ENCODE measurements at regions not wholly inside any gene's neighbourhood (a gene's known extent, or its start where the extent isn't known, plus 50 kb on each side); places are given as distances from the start of the nearest gene placed in this dataset.

DNA sequence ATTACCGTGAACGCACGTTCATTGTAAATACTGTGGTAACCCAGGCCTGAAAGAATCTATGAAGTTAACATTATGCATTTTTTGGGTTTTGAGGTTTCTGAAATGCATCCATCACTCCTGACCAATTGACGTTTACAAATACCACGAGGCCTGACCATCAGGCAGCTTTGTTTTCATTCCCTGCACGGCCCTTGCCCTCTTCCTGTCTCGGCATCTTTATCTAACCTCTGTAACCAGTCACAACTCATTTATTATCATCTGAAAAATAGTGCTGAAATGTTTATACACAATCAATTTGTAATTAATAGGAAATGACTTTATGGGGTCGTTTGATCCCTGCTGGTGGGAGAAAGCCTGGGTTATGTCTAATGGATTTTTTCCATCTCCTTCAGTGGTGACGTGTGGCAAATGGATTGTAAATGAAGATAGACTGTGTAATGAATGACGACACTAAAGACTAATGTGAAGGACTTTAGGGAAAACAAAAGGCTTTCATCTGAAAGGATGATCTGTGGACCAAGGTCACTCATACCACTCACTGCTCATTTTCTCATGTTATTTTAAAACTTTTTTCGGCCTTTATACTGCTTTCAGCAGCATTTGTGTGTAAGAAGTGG lies 102.7 kb upstream of the SORBS2 start (continued):
- TF ChIP-seq TCF7L2 (IDR thresholded peaks at IDR 0.05; ENCODE audit: borderline replicate concordance, low read depth, low read length) (peak; percentile 99), OSR2 (tag by site-specific recombination; IDR thresholded peaks at IDR 0.05) (peak; percentile 96), PRDM6 (tag by site-specific recombination; IDR thresholded peaks at IDR 0.05) (peak; percentile 81), ZNF510 (tag by site-specific recombination; IDR thresholded peaks at IDR 0.05; ENCODE audit: insufficient replicate concordance) (no peak), ZNF140 (tag by site-specific recombination; IDR thresholded peaks at IDR 0.05) (no peak), ZIC2 (tag by site-specific recombination; IDR thresholded peaks at IDR 0.05) (peak; percentile 57), REPIN1 (tag by site-specific recombination; IDR thresholded peaks at IDR 0.05; ENCODE audit: low read depth) (no peak), ZNF555 (tag by site-specific recombination; conservative IDR thresholded peaks at IDR 0.05) (no peak), PRDM2 (tag by site-specific recombination; IDR thresholded peaks at IDR 0.05; ENCODE audit: borderline replicate concordance) (no peak), ZNF549 (tag by site-specific recombination; IDR thresholded peaks at IDR 0.05) (no peak), ZBTB48 (tag by site-specific recombination; IDR thresholded peaks at IDR 0.05) (no peak), ZNF366 (tag by site-specific recombination; conservative IDR thresholded peaks at IDR 0.05) (peak; percentile 90), ZNF514 (tag by site-specific recombination; IDR thresholded peaks at IDR 0.05) (no peak), ZNF416 (tag by site-specific recombination; IDR thresholded peaks at IDR 0.05) (no peak), ZFP69B (tag by site-specific recombination; IDR thresholded peaks at IDR 0.05) (peak; percentile 58; the same call in 1 of the 2 replicates), ZNF768 (tag by site-specific recombination; IDR thresholded peaks at IDR 0.05) (no peak), SP2 (tag by site-specific recombination; IDR thresholded peaks at IDR 0.05) (peak; percentile 55), ZNF16 (tag by site-specific recombination; IDR thresholded peaks at IDR 0.05; ENCODE audit: low read depth) (no peak), ZNF433 (tag by site-specific recombination; IDR thresholded peaks at IDR 0.05; ENCODE audit: low read depth) (no peak), ZSCAN30 (tag by site-specific recombination; IDR thresholded peaks at IDR 0.05) (peak; percentile 62), KLF9 (tag by site-specific recombination; IDR thresholded peaks at IDR 0.05; ENCODE audit: low read depth) (peak; percentile 24; the same call in 1 of the 2 replicates), ZNF335 (tag by site-specific recombination; conservative IDR thresholded peaks at IDR 0.05) (no peak)
- TF ChIP-seq, protein P1, sequence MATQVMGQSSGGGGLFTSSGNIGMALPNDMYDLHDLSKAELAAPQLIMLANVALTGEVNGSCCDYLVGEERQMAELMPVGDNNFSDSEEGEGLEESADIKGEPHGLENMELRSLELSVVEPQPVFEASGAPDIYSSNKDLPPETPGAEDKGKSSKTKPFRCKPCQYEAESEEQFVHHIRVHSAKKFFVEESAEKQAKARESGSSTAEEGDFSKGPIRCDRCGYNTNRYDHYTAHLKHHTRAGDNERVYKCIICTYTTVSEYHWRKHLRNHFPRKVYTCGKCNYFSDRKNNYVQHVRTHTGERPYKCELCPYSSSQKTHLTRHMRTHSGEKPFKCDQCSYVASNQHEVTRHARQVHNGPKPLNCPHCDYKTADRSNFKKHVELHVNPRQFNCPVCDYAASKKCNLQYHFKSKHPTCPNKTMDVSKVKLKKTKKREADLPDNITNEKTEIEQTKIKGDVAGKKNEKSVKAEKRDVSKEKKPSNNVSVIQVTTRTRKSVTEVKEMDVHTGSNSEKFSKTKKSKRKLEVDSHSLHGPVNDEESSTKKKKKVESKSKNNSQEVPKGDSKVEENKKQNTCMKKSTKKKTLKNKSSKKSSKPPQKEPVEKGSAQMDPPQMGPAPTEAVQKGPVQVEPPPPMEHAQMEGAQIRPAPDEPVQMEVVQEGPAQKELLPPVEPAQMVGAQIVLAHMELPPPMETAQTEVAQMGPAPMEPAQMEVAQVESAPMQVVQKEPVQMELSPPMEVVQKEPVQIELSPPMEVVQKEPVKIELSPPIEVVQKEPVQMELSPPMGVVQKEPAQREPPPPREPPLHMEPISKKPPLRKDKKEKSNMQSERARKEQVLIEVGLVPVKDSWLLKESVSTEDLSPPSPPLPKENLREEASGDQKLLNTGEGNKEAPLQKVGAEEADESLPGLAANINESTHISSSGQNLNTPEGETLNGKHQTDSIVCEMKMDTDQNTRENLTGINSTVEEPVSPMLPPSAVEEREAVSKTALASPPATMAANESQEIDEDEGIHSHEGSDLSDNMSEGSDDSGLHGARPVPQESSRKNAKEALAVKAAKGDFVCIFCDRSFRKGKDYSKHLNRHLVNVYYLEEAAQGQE (tag by site-specific recombination; IDR thresholded peaks at IDR 0.05): no peak
- TF ChIP-seq, protein P2, sequence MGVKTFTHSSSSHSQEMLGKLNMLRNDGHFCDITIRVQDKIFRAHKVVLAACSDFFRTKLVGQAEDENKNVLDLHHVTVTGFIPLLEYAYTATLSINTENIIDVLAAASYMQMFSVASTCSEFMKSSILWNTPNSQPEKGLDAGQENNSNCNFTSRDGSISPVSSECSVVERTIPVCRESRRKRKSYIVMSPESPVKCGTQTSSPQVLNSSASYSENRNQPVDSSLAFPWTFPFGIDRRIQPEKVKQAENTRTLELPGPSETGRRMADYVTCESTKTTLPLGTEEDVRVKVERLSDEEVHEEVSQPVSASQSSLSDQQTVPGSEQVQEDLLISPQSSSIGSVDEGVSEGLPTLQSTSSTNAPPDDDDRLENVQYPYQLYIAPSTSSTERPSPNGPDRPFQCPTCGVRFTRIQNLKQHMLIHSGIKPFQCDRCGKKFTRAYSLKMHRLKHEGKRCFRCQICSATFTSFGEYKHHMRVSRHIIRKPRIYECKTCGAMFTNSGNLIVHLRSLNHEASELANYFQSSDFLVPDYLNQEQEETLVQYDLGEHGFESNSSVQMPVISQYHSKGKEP (tag by site-specific recombination; IDR thresholded peaks at IDR 0.05): peak; percentile 87
- TF ChIP-seq, protein P3, sequence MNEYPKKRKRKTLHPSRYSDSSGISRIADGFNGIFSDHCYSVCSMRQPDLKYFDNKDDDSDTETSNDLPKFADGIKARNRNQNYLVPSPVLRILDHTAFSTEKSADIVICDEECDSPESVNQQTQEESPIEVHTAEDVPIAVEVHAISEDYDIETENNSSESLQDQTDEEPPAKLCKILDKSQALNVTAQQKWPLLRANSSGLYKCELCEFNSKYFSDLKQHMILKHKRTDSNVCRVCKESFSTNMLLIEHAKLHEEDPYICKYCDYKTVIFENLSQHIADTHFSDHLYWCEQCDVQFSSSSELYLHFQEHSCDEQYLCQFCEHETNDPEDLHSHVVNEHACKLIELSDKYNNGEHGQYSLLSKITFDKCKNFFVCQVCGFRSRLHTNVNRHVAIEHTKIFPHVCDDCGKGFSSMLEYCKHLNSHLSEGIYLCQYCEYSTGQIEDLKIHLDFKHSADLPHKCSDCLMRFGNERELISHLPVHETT (tag by site-specific recombination; IDR thresholded peaks at IDR 0.05): peak; percentile 99
- TF ChIP-seq, protein P4, sequence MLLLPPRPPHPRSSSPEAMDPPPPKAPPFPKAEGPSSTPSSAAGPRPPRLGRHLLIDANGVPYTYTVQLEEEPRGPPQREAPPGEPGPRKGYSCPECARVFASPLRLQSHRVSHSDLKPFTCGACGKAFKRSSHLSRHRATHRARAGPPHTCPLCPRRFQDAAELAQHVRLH (tag by site-specific recombination; IDR thresholded peaks at IDR 0.05): no peak
